Heart left ventricle (tissue), 16 donors: ENCODE measurements at regions not wholly inside any gene's neighbourhood (a gene's known extent, or its start where the extent isn't known, plus 50 kb on each side); places are given as distances from the start of the nearest gene placed in this dataset.
A peak's percentile ranks its signal among the peaks of the same experiment; 100 is the strongest.

Experiments used
- ATAC-seq, 4 donors: fragments of 200-7000 bp; cut with Tn5 transposase; one replicate each; pipeline ENCODE4 v1.9.1; 2020 to 2022; ENCODE audit warnings: moderate library complexity in 4 of 4, mild to moderate bottlenecking in 3 of 4, moderate number of reproducible peaks in 1 of 4
- DNase-seq, 5 donors: peaks; one replicate each; pipeline ENCODE4 v3.0.0-alpha.2; 2020
- H3K27ac ChIP-seq, 12 donors: fragments of 200-600 bp; sonication (generic) in 4 of 12; one replicate each; pipeline versions ENCODE4 v1.5.0 to v1.8.0; 2016 to 2022; ENCODE audit warnings: mild to moderate bottlenecking in 2 of 12
- H3K27me3 ChIP-seq, 9 donors: fragments of 200-600 bp; sonication (generic) in 2 of 9; one replicate each; pipeline versions ENCODE4 v1.5.1 to v1.8.0; 2016 to 2022; ENCODE audit warnings: mild to moderate bottlenecking in 3 of 9
- H3K36me3 ChIP-seq, 9 donors: fragments of 200-600 bp; sonication (generic) in 2 of 9; one replicate each; pipeline versions ENCODE4 v1.5.0 to v1.8.0; 2018 to 2022; ENCODE audit warnings: mild to moderate bottlenecking in 2 of 9
- H3K4me1 ChIP-seq, 12 donors: fragments of 200-600 bp; sonication (generic) in 4 of 12; one replicate each; pipeline versions ENCODE4 v1.5.0 to v1.8.0; 2016 to 2022; ENCODE audit warnings: mild to moderate bottlenecking in 3 of 12
- H3K4me3 ChIP-seq, 12 donors: fragments of 200-600 bp; sonication (generic) in 4 of 12; one replicate each; pipeline versions ENCODE4 v1.5.0 to v1.8.0; 2017 to 2022; ENCODE audit warnings: mild to moderate bottlenecking in 9 of 12, moderate library complexity in 4 of 12
- H3K9me3 ChIP-seq, 12 donors: fragments of 200-600 bp; sonication (generic) in 4 of 12; one replicate each; pipeline versions ENCODE4 v1.5.0 to v1.8.0; 2016 to 2022; ENCODE audit warnings: mild to moderate bottlenecking in 1 of 12
- POLR2A ChIP-seq, 2 donors: fragments of 450-650 bp; IDR thresholded peaks; one replicate each; pipeline ENCODE4 v1.6.1; 2017; ENCODE audit warnings: antibody characterized with exemption in 2 of 2, mild to moderate bottlenecking in 2 of 2, moderate library complexity in 2 of 2
- WGBS, 4 donors: extraction: QIAGEN DNeasy Blood & Tissue Kit in 2 of 4; methylation state at CpG; one replicate each; pipeline versions ENCODE4 v1.1.5 to v1.1.7; 2013 to 2018; 5-methylcytosine and 5-hydroxymethylcytosine counted together
- intact Hi-C, 10 donors: fragments of 100-400 bp; cut with DNase I; formaldehyde crosslinking; loops; one replicate each; pipeline versions ENCODE4 v1.11.1 to v1.14.2; 2022
- TF ChIP-seq, protein P1 (sequence below), 12 donors: fragments of 200-600 bp; sonication (generic) in 4 of 12; IDR thresholded peaks; one replicate each; pipeline versions ENCODE4 v1.5.0 to v1.8.0; 2018 to 2022; ENCODE audit warnings: antibody characterized with exemption in 12 of 12, mild to moderate bottlenecking in 5 of 12
- donor health status: ischemic (EF 13 %, LVEDD 7.1; RV severe dilation, severe dysfunction).
- donor health status: healthy with polysubstance abuse.
- donor health status: DM: no; HTN: yes; CAD: no.
- donor health status: DM: no; HTN: no; CAD: no.
- donor health status: ischemic (EF 25% LVEDD 6.9; RV normal size, moderate dysfunction).
- donor health status: ischemic (EF 25% LVEDD 5.7; RV mildly dilated, moderate dysfunction).
- donor health status: healthy.
- donor health status: DM: yes; HTN: yes; CAD: no.
- donor health status: ischemic (EF 35%, LVEDD 5.7; RV mildly dilated, moderate dysfunction).
- donor health status: nonischemic (EF 11% LVEDD 7.7; RV severe dilation, severe dysfunction).
- donor health status: DM: yes; HTN: yes; CAD: no.
- donor health status: PGD.
- donor health status: ischemic (EF 29% LVEDD 5.4; RV normal size, mild dysfunction).
- donor health status: nonischemic (EF 23%, LVEDD 6.1; RV moderate dilation, normal function).

DNA sequence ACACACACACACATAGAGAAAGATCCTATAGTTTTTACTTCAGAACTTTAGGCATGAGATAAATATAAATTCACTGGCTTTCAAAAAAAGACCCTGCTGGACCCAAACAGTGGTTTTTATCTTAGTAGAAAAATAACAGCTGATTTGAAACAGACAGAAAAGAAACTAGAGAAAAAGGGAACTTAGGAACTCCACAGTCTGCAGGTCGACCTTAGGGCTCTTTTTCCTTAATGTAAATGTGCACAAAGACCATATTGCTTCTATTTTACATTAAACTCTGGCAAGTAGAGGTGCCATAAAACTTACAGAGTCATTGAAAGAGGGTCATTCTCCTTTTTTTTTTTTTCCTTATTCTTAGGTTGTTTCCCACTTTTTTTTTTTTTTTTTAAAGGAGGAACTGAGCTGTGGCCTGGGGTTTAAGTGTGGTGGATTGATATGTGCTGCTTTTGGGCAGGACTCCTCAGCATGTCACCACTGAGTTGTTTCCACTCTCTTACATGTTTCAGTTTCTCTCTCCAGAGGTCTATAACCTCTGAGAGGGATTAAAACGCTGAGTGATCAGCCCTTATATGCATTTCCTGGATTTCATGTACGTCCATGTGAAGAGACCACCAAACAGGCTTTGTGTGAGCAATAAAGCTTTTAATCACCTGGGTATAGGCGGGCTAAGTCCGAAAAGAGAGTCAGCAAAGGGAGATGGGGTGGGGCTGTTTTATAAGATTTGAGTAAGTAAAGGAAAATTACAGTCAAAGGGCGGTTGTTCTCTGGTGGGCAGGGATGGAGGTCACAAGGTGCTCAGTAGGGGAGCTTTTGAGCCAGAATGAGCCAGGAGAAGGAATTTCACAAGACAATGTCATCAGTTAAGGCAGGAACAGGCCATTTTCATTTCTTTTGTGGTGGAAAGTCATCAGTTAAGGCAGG lies 70.8 kb upstream of the PACRGL start:
- H3K9me3 ChIP-seq = peaks cover 0 to 5% (median 0%) of the 10 kb centered on the region in 12 donors
- no peak for DNase-seq
- 59 to 76% (median 68%) methylated on average over 6 of the region's 6 CpGs for WGBS, 4 donors
- intact Hi-C loops = no loop called here
- H3K27me3 ChIP-seq = no peaks in the 10 kb centered on the region
- H3K4me3 ChIP-seq = no peak overlapping the region
- no peaks in the 10 kb centered on the region for H3K36me3 ChIP-seq
- TF ChIP-seq POLR2A (IDR thresholded peaks at IDR 0.05) = no peak
- TF ChIP-seq, protein P1, sequence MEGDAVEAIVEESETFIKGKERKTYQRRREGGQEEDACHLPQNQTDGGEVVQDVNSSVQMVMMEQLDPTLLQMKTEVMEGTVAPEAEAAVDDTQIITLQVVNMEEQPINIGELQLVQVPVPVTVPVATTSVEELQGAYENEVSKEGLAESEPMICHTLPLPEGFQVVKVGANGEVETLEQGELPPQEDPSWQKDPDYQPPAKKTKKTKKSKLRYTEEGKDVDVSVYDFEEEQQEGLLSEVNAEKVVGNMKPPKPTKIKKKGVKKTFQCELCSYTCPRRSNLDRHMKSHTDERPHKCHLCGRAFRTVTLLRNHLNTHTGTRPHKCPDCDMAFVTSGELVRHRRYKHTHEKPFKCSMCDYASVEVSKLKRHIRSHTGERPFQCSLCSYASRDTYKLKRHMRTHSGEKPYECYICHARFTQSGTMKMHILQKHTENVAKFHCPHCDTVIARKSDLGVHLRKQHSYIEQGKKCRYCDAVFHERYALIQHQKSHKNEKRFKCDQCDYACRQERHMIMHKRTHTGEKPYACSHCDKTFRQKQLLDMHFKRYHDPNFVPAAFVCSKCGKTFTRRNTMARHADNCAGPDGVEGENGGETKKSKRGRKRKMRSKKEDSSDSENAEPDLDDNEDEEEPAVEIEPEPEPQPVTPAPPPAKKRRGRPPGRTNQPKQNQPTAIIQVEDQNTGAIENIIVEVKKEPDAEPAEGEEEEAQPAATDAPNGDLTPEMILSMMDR (IDR thresholded peaks at IDR 0.05) = no peak
- ATAC-seq = no peak
- H3K4me1 ChIP-seq = peaks cover 0 to 8% (median 0%) of the 10 kb centered on the region in 12 donors
- peak overlapping the region in 1 of 12 donors; percentile 77 for H3K27ac ChIP-seq

DNA sequence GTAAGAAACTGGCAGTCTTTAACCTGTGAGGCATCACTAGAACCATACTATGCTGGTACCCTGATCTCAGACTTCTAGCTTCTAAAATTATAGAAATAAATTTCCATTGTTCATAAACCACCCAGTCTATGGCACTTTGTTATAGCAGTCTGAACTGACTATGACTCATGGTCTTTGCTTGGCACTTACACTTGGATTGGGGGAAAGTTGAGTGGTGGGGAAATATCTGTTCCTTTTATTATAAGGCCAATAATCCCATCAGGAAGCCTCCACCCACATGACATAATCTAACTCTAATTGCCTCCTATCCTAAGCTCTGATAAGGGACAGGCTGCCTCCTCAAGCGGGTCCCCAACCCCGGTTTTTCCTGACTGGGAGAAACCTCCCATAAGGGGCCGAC lies 61.4 kb upstream of the PACRGL start:
- Histone ChIP-seq H3K9me3 (peaks cover 0 to 8% (median 0%) of the 10 kb centered on the region in 12 donors), H3K4me1 (no peaks in the 10 kb centered on the region), H3K27ac (no peak overlapping the region), H3K27me3 (no peaks in the 10 kb centered on the region), H3K36me3 (no peaks in the 10 kb centered on the region), H3K4me3 (no peak overlapping the region)
- ATAC-seq (no peak), DNase-seq (no peak)
- no peak for TF ChIP-seq POLR2A (IDR thresholded peaks at IDR 0.05)
- TF ChIP-seq, protein P1 (IDR thresholded peaks at IDR 0.05) = no peak
- WGBS, 4 donors = 56 to 65% (median 61%) methylated on average over 3 of the region's 3 CpGs
- intact Hi-C loops = no loop called here

DNA sequence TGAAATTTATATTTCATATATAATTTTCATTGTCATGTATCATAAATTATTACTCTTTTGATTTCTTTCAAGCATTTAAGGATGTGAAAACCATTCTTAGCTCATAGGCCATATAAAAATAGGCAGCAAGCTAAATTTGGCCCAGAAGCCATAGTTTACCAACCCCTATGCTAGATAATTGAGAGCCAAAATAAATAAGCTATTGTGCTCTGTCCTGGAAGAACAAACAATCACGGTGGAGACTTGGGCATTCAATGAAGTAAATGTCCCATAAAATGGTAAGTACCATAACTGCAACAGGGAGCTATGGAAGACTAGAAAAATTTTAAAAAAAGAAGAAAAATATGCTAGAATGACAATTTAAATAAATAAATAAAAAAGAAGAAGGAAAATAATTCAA lies 60.9 kb upstream of the PACRGL start:
- no peaks in the 10 kb centered on the region for H3K36me3 ChIP-seq
- ATAC-seq (no peak), DNase-seq (no peak)
- intact Hi-C loops = no loop called here
- no peaks in the 10 kb centered on the region for H3K4me1 ChIP-seq
- no peak overlapping the region for H3K4me3 ChIP-seq
- no peak overlapping the region for H3K27ac ChIP-seq
- 40 to 59% (median 53%) methylated on average over 1 of the region's 1 CpG for WGBS, 4 donors
- TF ChIP-seq POLR2A (IDR thresholded peaks at IDR 0.05) = no peak
- TF ChIP-seq, protein P1 (IDR thresholded peaks at IDR 0.05) = no peak
- H3K9me3 ChIP-seq = peaks cover 0 to 8% (median 0%) of the 10 kb centered on the region in 12 donors
- no peaks in the 10 kb centered on the region for H3K27me3 ChIP-seq

DNA sequence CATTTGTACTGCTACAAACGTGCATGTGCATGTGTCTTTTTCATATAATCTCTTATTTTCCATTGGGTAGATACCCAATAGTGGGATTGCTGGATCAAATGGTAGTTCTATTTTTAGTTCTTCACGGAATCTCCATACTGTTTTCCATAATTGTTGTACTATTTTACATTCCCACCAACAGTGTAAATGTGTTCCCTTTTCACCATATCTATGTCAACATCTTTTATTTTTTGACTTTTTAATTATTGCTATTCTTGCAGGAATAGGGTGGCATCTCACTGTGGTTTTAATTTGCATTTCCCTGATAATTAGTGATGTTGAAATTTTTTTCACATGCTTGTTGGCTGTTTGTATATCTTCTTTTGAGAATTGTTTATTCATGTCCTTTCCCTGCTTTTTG lies 59.3 kb upstream of the PACRGL start:
- no peak overlapping the region for H3K27ac ChIP-seq
- H3K9me3 ChIP-seq = peaks cover 0 to 8% (median 0%) of the 10 kb centered on the region in 12 donors
- DNase-seq (no peak), ATAC-seq (no peak)
- intact Hi-C loops = no loop called here
- H3K4me1 ChIP-seq = no peaks in the 10 kb centered on the region
- TF ChIP-seq, protein P1 (IDR thresholded peaks at IDR 0.05) = no peak
- TF ChIP-seq POLR2A (IDR thresholded peaks at IDR 0.05) = no peak
- H3K36me3 ChIP-seq = no peaks in the 10 kb centered on the region
- WGBS, 4 donors = 56 to 64% (median 60%) methylated on average over 2 of the region's 2 CpGs
- H3K4me3 ChIP-seq = no peak overlapping the region
- H3K27me3 ChIP-seq = no peaks in the 10 kb centered on the region
